ENCODE measurements at regions not wholly inside any gene's neighbourhood (a gene's known extent, or its start where the extent isn't known, plus 50 kb on each side); places are given as distances from the start of the nearest gene placed in this dataset.
"Not testable (repeated sequence)": the region's sequence is repeated elsewhere in the genome, so short reads cannot be mapped to it uniquely, and the experiment has no call there.

DNA sequence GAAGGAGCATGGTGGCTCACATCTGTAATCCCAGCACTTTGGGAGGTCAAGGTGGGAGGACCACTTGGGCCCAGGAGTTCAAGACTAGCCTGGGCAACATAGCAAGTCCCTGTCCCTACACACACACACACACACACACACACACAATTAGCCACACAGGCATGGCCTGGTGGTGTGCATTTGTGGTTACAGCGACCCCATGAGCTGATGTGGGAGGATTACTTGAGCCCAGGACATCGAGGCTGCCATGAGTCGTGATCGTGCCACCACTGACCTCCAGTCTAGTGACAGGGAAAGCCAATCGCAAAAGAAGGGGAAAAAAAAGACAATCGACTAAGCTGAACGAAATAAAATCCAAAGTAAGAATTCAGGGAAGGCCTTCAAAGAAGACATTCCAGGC, 67.9 kb downstream of the TBX3 start:
- no peak for DNase-seq (ENCODE audit: low read depth in 2 of 2)

GRCh38 chr12:114614040-114614439, 69.9 kb downstream of the TBX3 start:
- no peak for DNase-seq (ENCODE audit: low read depth in 2 of 2)

GRCh38 chr12:114612062-114612461, 71.9 kb downstream of the TBX3 start:
- DNase-seq (ENCODE audit: low read depth in 2 of 2) = no peak

- DNase-seq (ENCODE audit: low read depth in 2 of 2) = no peak
These were observed 72.6 kb downstream of the TBX3 start for GRCh38 chr12:114611145-114612018.

GRCh38 chr12:114608509-114608908, 75.5 kb downstream of the TBX3 start:
- DNase-seq (ENCODE audit: low read depth in 2 of 2) = no peak

GRCh38 chr12:114605918-114606317, 78.1 kb downstream of the TBX3 start:
- no peak for DNase-seq (ENCODE audit: low read depth in 2 of 2)

GRCh38 chr12:114604606-114605005, 79.4 kb downstream of the TBX3 start:
- DNase-seq (ENCODE audit: low read depth in 2 of 2) = no peak

DNA sequence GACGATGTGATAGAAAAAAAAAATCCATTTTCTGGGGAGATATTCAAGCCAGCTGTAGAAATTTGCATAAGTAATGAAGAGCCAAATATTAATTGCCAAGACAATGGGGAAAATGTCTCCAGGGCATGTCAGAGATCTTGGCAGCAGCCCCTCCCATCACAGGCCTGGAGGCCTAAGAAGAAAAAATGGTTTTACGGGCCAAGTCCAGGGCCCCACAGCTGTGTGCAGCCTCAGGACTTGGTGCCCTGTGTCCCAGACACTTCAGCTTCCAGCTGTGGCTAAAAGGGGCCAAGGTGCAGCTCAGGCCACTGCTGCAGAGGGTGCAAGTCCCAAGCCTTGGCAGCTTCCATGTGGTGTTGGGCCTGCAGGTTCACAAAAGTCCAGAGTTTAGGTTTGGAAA, 83.4 kb downstream of the TBX3 start:
- DNase-seq (ENCODE audit: low read depth in 2 of 2) = not testable (repeated sequence)

DNA sequence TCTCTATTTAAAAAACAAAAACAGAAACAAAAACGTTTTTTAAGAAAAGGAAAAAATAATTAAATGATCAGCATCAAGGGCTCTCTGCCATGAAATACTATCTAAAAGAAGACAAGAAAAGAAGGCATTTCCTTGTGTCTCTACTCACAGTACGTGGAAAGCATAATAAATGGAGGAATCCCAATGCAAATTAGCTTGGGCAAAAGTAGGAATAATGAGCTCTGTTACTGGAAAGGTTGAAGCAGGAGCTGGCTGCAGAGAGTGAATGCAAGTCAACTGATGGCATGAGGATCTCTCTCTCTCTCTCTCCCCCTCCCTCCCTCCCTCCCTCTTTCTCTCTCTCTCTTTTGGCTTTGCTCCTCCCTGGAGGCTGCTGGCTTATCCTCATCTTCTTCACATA, 85.9 kb downstream of the TBX3 start:
- no peak for DNase-seq (ENCODE audit: low read depth in 2 of 2)

GRCh38 chr12:114592946-114593345, 91.0 kb downstream of the TBX3 start:
- DNase-seq (ENCODE audit: low read depth in 2 of 2) = no peak

GRCh38 chr12:114588061-114588460, 95.9 kb downstream of the TBX3 start:
- no peak for DNase-seq (ENCODE audit: low read depth in 2 of 2)

GRCh38 chr12:114580306-114580705, 103.7 kb downstream of the TBX3 start:
- DNase-seq (ENCODE audit: low read depth in 2 of 2) = no peak

DNA sequence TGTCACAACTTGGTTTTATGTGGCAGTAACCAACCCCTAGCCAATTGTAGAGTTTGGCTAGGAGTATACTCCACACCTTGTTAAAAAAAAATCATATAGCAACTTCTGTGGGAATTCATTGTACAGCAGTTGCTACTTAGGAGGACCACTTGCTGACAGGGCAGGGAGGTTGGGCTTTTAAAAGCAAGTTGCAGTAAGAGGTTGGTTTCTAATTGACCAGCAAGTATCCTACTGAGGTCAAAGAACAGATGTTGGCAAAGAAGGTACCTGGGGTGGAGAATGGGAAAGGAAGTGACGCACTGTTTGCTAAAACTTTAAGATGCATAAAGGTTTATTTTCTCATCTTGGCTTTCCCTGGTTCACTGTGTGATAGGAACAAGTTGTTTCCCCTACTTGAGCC, 104.6 kb downstream of the TBX3 start:
- no peak for DNase-seq (ENCODE audit: low read depth in 2 of 2)

GRCh38 chr12:114562654-114563053, 121.3 kb downstream of the TBX3 start:
- DNase-seq (ENCODE audit: low read depth in 2 of 2) = no peak

DNA sequence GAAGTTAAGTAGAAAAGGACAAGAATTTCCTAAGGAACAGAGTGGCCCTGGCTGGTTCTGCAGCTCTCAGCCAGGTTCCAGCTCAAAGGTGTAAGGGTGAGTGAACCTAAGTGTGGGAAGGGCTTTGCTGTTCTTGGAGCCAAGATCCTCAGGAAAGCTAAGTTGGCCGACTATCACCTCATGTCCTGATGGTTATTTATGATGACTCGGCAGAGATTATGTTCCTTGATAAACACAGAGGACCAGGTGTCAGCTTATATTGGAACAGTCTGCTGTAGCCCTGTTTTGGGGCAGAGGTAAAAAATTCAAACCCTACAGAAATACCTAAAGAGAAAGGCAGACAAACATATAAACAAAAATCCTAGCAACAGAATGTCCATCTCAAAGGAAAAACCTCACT, 128.5 kb downstream of the TBX3 start:
- DNase-seq (ENCODE audit: low read depth in 2 of 2) = no peak

DNA sequence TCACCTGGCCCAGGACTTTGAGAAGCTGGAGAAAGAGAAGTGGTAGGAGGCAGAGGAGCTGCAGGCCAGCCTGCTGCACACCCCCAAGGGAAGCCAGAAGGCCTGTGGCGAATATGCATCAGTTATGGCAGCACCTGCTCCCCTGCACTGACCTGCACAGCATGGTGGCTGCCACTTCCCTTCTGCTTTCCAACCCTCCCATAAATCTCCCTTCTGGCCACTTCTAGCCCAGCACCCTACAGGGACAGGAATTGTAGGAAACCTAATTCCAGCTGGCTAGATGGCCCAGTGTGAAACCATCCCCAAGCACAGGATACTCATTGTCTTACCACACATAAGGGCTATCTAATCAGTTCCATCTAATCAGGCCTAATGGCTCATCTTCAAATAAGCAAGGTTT, 136.3 kb downstream of the TBX3 start:
- no peak for DNase-seq (ENCODE audit: low read depth in 2 of 2)

GRCh38 chr12:114530417-114530816, 124.5 kb upstream of the TBX5 start:
- DNase-seq (ENCODE audit: low read depth in 2 of 2) = no peak

DNA sequence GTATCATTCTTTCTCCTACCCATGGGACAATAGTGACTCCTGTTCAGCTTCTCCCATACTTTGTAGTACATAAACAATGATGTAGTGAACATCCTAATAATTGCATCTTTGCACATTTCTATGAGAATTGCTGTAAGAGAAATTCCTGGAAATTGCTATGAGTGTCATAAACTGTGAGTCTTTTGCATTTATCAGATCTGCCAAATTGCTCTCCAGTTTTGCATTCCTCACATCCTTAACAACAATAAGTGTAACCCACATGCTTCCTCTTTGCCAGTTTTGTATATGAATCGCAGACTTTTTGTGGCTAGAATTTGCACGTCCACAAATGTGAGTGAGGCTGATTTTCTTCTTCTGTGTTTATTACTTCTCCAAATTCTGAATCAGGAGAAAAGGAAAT, 124.0 kb upstream of the TBX5 start:
- peak; percentile 29 to 30 for DNase-seq (ENCODE audit: low read depth in 2 of 2)

GRCh38 chr12:114528766-114529165, 122.8 kb upstream of the TBX5 start:
- no peak for DNase-seq (ENCODE audit: low read depth in 2 of 2)

GRCh38 chr12:114521160-114521559, 115.2 kb upstream of the TBX5 start:
- DNase-seq (ENCODE audit: low read depth in 2 of 2) = not testable (repeated sequence)

- DNase-seq (ENCODE audit: low read depth in 2 of 2) = no peak
These were observed 106.4 kb upstream of the TBX5 start for GRCh38 chr12:114512351-114512750.

DNA sequence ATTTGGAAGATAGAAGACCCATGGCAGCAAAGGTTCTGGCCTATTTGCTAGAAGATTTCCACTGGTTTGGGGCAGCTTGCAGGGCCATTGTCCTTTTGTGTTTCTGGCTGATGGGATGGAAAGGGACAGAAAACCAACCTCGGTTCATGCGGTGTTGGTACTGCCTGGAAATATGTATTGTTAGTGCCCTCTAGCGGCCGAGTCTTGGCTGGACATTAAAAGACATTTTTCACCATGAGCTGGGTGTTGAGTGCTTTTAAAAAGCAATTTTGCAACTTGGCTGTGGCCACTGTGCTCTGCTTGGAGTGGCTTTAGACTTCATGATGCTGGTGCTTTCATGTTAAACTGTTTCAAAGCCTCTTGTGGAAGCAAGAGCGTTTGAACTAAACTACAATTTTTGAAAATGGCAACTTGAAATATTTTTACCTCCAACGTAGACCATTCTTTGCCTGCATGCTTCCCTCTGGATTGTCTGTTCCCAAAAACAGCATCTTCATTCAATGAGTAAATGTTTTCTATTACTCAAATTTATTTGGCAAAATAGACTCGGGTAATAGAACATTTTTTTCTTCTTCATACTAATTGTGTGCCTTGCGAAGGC, 102.7 kb upstream of the TBX5 start:
- peak; percentile 35 to 44 for DNase-seq (ENCODE audit: low read depth in 2 of 2)

GRCh38 chr12:114506651-114507050, 100.7 kb upstream of the TBX5 start:
- DNase-seq (ENCODE audit: low read depth in 2 of 2) = no peak

Measured in fibroblast of skin of left biceps (primary cell).